Epithelial cell of proximal tubule (primary cell): ENCODE measurements at regions not wholly inside any gene's neighbourhood (a gene's known extent, or its start where the extent isn't known, plus 50 kb on each side); places are given as distances from the start of the nearest gene placed in this dataset.
"Not testable (repeated sequence)": the region's sequence is repeated elsewhere in the genome, so short reads cannot be mapped to it uniquely, and the experiment has no call there.

Source experiments
- DNase-seq: peaks from one replicate; pipeline ENCODE4 v3.0.0-alpha.2; 2011; ENCODE audit warnings: low read depth
- H3K4me3 ChIP-seq: 2 replicates; pipeline ENCODE4 v1.5.1; 2011; ENCODE audit warnings: low read depth, mild to moderate bottlenecking, low read length
- CTCF ChIP-seq: conservative IDR thresholded peaks from 2 replicates; pipeline ENCODE4 v1.5.1; 2012; ENCODE audit warnings: low read depth, mild to moderate bottlenecking, low read length

GRCh38 chr9:89690334-89690912 is 85.6 kb downstream of the GADD45G start:
- no peak for TF ChIP-seq CTCF
- H3K4me3 ChIP-seq = no peak overlapping the region
- DNase-seq = peak; percentile 22

DNA sequence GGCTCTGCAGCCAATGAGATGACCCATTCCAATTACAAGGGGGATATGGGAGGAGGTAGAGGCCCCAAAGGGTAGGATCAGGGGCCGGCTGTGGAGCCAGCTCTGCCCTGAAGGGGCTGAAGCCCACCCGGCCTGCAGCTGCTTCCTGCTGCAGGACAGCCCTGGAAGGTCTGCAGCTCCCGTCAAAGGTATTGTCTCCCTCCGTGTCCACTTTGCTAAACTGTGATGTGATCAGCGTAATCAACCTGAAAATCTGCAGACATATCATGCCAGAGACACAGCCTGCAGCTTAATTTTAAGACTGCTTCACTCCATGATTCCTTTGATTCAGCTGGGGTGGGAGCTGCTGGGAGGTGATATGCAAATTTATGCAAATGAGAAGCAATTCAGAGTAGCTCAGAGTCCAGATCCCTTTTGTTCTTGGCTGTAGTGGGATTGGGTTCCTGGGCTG is 90.7 kb downstream of the GADD45G start:
- H3K4me3 ChIP-seq = no peak overlapping the region
- no peak for DNase-seq
- TF ChIP-seq CTCF = no peak

GRCh38 chr9:89695979-89696378 is 91.2 kb downstream of the GADD45G start:
- DNase-seq, H3K4me3 ChIP-seq: not testable (repeated sequence)

GRCh38 chr9:89696780-89697179 is 92.0 kb downstream of the GADD45G start:
- DNase-seq = no peak
- no peak overlapping the region for H3K4me3 ChIP-seq
- no peak for TF ChIP-seq CTCF

- DNase-seq = no peak
- H3K4me3 ChIP-seq = no peak overlapping the region
- TF ChIP-seq CTCF = no peak
Measured at GRCh38 chr9:89697553-89697952, 92.7 kb downstream of the GADD45G start.

GRCh38 chr9:89698411-89699005 is 93.7 kb downstream of the GADD45G start:
- H3K4me3 ChIP-seq = no peak overlapping the region
- TF ChIP-seq CTCF = no peak
- DNase-seq = no peak

GRCh38 chr9:89699646-89700045 is 94.8 kb downstream of the GADD45G start:
- TF ChIP-seq CTCF = no peak
- H3K4me3 ChIP-seq = no peak overlapping the region
- DNase-seq = no peak
